Left lung (tissue), 4 donors: ENCODE measurements at regions not wholly inside any gene's neighbourhood (a gene's known extent, or its start where the extent isn't known, plus 50 kb on each side); places are given as distances from the start of the nearest gene placed in this dataset.

ENCODE experiments used
- ATAC-seq: fragments of 200-7000 bp; cut with Tn5 transposase; one replicate; pipeline ENCODE4 v1.9.1; 2020; ENCODE audit warnings: moderate library complexity
- DNase-seq, 4 donors: peaks; one replicate each; pipeline ENCODE4 v3.0.0-alpha.2; 2013 to 2020
- H3K27ac ChIP-seq, 2 donors: fragments of 200-600 bp; sonication (generic) in 1 of 2; one replicate each; pipeline versions ENCODE4 v1.5.0 to v1.8.0; 2020 to 2021
- H3K27me3 ChIP-seq, 2 donors: fragments of 200-600 bp; sonication (generic) in 1 of 2; one replicate each; pipeline versions ENCODE4 v1.5.0 to v1.8.0; 2020 to 2021
- H3K36me3 ChIP-seq, 2 donors: fragments of 200-600 bp; sonication (generic) in 1 of 2; one replicate each; pipeline versions ENCODE4 v1.5.0 to v1.8.0; 2020 to 2021
- H3K4me1 ChIP-seq, 2 donors: fragments of 200-600 bp; one replicate each; pipeline ENCODE4 v1.8.0; 2021
- H3K4me3 ChIP-seq, 2 donors: fragments of 200-600 bp; sonication (generic) in 1 of 2; one replicate each; pipeline versions ENCODE4 v1.5.0 to v1.8.0; 2020 to 2021; ENCODE audit warnings: mild to moderate bottlenecking in 1 of 2
- H3K9me3 ChIP-seq, 2 donors: fragments of 200-600 bp; sonication (generic) in 1 of 2; one replicate each; pipeline versions ENCODE4 v1.5.0 to v1.8.0; 2020 to 2021
- CTCF ChIP-seq, 2 donors: fragments of 200-600 bp; sonication (generic) in 1 of 2; IDR thresholded peaks; one replicate each; pipeline versions ENCODE4 v1.5.0 to v1.8.0; 2021; ENCODE audit warnings: antibody characterized with exemption in 2 of 2
- intact Hi-C, 2 donors: fragments of 100-400 bp; cut with DNase I; formaldehyde crosslinking; loops; one replicate each; pipeline versions ENCODE4 v1.11.2 to v1.14.2; 2022
- donor health status: DM: no; HTN: yes; CAD: no.
- donor health status: DM: no; HTN: no; CAD: no.

- Histone ChIP-seq H3K9me3 (no peaks in the 10 kb centered on the region), H3K4me3 (no peak overlapping the region), H3K27ac (no peak overlapping the region), H3K27me3 (no peaks in the 10 kb centered on the region), H3K4me1 (no peaks in the 10 kb centered on the region), H3K36me3 (no peaks in the 10 kb centered on the region)
- ATAC-seq (no peak), DNase-seq (no peak)
- TF ChIP-seq CTCF (IDR thresholded peaks at IDR 0.05): no peak
- intact Hi-C loops: no loop called here
These were observed 436.8 kb upstream of the CNTN4 start for GRCh38 chr3:1661839-1662238.

GRCh38 chr3:1664266-1664665 is 434.4 kb upstream of the CNTN4 start:
- no peak for TF ChIP-seq CTCF (IDR thresholded peaks at IDR 0.05)
- intact Hi-C loops: no loop called here
- no peak for ATAC-seq

GRCh38 chr3:1666865-1667264 is 431.8 kb upstream of the CNTN4 start:
- DNase-seq (no peak), ATAC-seq (no peak)
- intact Hi-C loops: no loop called here
- no peak for TF ChIP-seq CTCF (IDR thresholded peaks at IDR 0.05)
- Histone ChIP-seq H3K36me3 (no peaks in the 10 kb centered on the region), H3K4me3 (no peak overlapping the region), H3K4me1 (no peaks in the 10 kb centered on the region), H3K27me3 (no peaks in the 10 kb centered on the region), H3K9me3 (no peaks in the 10 kb centered on the region), H3K27ac (no peak overlapping the region)

More at GRCh38 chr3:1664266-1664665, 434.4 kb upstream of the CNTN4 start:
- no peak for DNase-seq
- Histone ChIP-seq H3K4me1 (no peaks in the 10 kb centered on the region), H3K27ac (no peak overlapping the region), H3K4me3 (no peak overlapping the region), H3K27me3 (no peaks in the 10 kb centered on the region), H3K9me3 (no peaks in the 10 kb centered on the region), H3K36me3 (no peaks in the 10 kb centered on the region)

DNA sequence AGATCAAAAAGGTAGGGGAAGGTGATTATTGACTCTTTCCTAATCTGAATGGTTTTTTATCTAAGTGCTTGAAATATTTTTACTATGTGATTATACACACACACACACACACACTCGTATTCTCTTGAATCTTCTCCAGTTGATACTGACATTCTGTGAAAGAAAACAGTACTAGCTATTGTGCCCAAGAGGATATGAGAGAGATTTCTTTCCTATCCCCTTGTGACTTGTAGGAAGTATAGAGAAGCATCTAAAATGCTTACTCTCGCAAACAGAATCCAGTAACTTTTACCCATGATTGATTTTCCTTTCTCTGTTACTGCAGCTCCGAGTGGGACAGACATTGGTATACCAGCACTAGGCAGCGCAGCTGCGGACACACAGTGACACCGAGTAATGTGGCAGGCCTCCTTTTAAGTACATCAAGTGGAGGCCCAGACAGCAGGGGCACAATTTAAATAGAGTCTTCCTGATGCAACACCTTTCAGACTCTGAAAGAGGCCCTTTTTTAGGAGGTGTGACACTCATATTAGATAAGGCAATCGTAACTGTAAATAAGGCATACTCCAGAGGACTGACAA is 421.0 kb upstream of the CNTN4 start:
- H3K27me3 ChIP-seq: no peaks in the 10 kb centered on the region
- peak in 1 of 4 donors; percentile 28 for DNase-seq
- H3K4me3 ChIP-seq: no peak overlapping the region
- no peaks in the 10 kb centered on the region for H3K36me3 ChIP-seq
- H3K27ac ChIP-seq: no peak overlapping the region
- intact Hi-C loops: no loop called here
- no peak for TF ChIP-seq CTCF (IDR thresholded peaks at IDR 0.05)
- peaks cover 0 to 17% of the 10 kb centered on the region in 2 donors for H3K9me3 ChIP-seq
- no peaks in the 10 kb centered on the region for H3K4me1 ChIP-seq
- ATAC-seq: no peak

DNA sequence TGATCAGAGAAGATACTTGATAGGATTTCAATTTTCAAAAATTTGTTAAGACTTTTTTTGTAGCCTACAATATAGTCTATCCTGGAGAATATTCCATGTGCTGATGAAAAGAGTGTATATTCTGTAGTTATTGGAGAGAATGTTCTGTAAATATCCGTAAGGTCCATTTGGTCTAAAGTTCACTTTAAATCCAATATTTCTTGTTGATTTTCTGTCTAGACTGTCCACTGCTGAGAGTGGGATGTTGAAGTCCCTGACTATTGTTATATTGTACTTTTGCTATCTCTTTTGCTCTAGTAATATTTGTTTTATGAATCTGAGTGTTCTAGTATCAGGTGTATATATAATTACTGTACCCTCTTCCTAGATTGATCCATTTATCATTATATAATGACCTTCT is 406.2 kb upstream of the CNTN4 start:
- intact Hi-C loops: no loop called here

More for the DNA sequence above, 406.2 kb upstream of the CNTN4 start:
- Histone ChIP-seq H3K4me3 (no peak overlapping the region), H3K27me3 (no peaks in the 10 kb centered on the region), H3K36me3 (no peaks in the 10 kb centered on the region), H3K4me1 (no peaks in the 10 kb centered on the region), H3K9me3 (peaks cover 0 to 8% of the 10 kb centered on the region in 2 donors), H3K27ac (no peak overlapping the region)
- no peak for DNase-seq
- ATAC-seq: no peak
- TF ChIP-seq CTCF (IDR thresholded peaks at IDR 0.05): no peak
